T-helper 22 cell (primary cell): ENCODE measurements at regions not wholly inside any gene's neighbourhood (a gene's known extent, or its start where the extent isn't known, plus 50 kb on each side); places are given as distances from the start of the nearest gene placed in this dataset.

Experiments used
- DNase-seq: peaks from one replicate; pipeline ENCODE4 v3.0.0-alpha.2; 2020; ENCODE audit warnings: low read depth

GRCh38 chr15:85977586-85977985, 102.1 kb upstream of the AGBL1 start:
- DNase-seq, result no peak

DNA sequence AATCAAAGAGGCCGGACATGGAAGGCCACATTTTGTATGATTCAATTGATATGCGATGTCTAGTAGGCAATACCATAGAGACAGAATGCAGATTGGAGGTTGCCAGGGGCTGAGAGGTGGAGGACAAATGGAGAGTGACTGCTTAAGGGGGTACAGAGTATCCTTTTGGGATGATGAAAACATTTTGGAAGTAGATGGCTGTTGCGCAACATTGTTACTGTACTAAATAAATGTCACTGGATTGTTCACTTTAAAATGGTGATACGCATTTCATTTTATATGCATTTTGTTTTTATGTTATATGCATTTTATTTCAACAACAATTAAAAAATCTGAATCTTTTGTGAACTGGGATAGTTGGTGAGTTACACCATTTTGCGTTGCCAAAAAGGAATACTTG, 99.7 kb upstream of the AGBL1 start:
- no peak for DNase-seq

GRCh38 chr15:85980946-85981345, 98.7 kb upstream of the AGBL1 start:
- no peak for DNase-seq

GRCh38 chr15:85984241-85984640, 95.4 kb upstream of the AGBL1 start:
- no peak for DNase-seq

DNA sequence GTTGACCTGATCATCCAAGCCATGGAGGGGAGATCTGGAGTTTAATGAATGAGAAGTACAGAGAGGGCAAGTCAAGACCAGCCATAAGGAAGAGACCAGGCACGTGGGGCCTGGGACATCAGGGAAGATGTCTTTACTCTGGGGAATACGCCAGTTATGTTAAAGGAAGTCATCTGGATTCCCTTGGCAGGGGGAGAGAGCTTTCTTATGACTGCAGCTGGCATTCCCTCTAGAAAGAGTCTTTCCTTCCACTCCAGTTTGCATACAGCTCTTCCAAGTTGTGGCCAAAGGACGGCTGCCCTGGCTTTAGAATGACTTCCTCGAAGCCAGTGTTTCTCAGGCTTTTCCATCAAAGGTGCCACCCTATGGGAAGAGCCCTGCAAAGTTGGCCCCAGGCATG, 93.6 kb upstream of the AGBL1 start:
- DNase-seq, result no peak

- no peak for DNase-seq
These were observed 92.9 kb upstream of the AGBL1 start for GRCh38 chr15:85986741-85987140.

DNA sequence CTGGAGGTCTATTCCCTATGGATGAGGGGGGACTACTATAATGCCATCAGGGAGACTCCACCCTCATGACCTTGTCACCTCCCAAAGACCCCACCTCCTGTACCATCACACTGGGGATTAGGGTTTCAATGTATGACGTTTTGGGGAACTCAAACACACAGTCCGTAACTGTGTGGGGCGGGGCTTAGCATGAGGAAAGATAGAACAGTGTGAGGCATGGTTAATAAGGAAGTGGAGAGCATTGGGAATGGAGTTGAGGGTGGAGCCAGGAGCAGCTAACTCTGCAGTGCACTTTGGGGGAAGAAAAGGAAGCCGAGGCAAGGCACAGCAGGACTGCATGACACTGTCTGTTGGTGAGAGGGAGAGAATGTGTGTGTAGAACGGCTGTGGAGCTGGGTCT, 90.9 kb upstream of the AGBL1 start:
- no peak for DNase-seq

DNA sequence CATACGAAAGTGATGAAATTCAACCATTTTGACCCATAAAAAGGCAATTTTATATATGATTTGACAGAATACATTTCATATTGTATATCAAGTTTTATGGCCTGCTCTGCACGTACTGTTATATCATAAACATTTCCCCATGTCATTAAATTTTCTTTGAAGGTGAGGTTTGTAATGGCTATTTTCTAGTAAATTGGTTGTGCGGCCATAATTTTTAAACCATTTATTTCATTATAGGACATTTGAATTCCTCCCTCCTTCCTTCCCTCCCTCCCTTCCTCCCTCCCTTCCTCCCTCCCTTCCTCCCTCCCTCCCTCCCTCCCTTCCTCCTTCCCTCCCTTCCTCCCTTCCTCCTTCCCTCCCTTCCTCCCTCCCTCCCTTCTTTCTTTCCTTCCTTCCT, 87.4 kb upstream of the AGBL1 start:
- DNase-seq, result no peak

GRCh38 chr15:85993116-85993515, 86.6 kb upstream of the AGBL1 start:
- DNase-seq, result no peak

GRCh38 chr15:85997618-85998017, 82.1 kb upstream of the AGBL1 start:
- DNase-seq, result no peak

DNA sequence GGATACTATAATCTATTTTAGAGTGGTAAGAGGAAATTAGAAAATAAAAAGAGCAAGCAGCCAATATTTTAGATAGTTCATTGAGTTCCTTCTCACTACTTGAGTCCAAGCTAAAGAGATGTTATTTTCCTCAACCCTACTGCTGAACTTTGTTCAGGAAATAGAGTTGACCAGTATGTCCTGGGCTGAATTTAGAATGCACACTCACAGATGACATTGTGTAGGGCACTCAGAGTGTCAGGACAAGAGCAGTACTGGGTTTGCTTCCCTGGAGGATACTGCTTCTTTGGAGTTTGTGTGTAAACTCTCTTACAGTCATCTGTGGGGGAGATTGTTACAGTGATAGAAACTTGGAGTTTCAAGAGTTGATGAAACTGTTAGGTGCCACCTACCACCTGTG, 80.0 kb upstream of the AGBL1 start:
- DNase-seq, result no peak

DNA sequence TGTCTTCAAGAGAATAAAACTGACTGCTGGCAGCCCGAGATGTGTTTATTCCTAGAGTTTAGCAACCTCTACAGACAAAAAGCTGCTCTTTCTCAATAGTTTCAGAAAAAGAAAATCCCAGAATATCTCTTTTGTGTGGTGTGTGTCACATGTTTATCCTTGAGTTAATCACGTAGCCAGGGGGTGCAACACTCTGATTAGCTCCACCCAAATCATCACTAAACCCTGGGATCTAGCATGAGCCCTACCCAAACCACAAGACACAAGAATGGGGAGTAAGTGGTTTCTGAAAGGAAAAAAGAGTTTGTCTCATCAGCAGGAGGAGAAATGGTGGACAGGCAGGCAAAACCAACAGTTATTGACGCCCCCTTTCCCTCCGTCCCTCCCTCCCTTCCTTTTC, 78.5 kb upstream of the AGBL1 start:
- DNase-seq, result no peak

DNA sequence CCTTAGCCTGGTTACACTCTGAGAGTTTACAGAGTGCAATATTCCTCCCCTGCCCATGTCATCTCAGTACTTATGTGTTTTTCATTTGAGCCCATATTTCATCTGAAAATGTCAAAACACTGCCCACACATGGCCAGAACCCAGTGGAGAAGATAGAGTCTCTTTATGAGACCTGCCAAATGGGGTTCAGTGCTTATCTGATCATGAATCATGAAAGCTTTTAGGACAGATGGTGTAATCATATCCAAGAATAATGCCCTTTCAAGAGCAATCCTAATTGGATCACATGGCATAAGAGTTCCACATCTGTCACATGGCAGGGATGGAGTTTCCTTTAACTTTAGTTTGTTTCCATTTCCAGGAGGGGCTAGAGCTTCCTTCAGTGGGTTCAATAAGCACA, 77.2 kb upstream of the AGBL1 start:
- no peak for DNase-seq

DNA sequence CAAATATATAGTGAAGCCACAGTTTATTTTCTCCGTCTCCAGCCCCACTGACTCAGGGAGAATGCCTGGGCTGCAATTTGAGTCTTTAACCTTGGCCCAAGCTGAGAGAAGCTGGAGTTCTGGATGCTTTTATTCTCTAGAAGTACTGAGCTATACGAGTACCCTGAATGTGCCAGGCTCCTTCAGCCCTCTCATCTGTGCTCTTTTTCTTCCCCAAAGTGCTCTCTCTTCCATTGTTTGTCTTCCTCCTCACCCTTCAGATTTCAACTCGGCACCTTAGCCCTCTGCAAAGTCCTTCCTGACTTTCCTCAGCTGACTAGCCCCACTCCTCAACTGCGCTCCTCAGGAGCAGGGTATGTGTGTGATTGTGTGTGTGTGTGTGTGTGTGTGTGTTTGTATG, 75.6 kb upstream of the AGBL1 start:
- no peak for DNase-seq

DNA sequence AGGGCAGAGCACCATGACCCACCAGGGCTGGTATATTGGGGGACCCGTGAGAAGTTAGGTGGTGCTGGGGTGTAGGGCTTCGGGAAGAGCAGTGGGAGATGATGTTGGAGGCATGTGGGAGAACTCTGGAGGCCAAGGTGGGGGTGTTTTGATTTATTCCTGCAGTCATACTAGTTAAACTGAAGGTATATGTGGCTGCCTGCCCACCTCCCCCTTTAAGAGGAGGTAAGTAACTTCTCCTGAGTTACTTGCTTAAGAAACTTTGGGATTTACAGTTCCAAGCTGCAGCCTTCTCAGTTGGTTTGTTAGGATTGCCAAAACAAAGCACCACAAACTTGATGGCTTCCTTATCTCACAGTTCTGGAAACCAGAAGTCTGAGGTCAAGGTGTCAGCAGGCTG, 73.1 kb upstream of the AGBL1 start:
- no peak for DNase-seq

DNA sequence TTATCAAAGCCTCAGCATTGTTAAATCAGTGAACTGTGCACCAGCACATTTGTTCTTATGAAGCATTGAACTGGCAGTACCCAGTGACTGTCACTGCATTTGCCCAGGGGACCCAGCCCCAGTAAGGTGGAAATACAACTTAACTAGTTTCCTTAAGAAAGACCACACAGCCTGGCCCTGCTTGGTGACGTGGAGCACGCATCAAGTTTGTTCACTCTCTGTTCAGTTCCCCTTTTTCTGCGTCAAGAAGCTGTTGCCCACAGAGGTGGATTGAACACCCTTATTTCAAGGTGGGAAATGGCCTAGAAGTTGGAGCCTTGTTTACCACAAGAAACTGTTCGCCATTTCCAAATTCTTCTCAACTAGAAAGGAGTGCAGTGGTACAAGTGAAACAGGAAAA, 69.9 kb upstream of the AGBL1 start:
- DNase-seq, result no peak

GRCh38 chr15:86010398-86010797, 69.3 kb upstream of the AGBL1 start:
- DNase-seq, result no peak

GRCh38 chr15:86010891-86011290, 68.8 kb upstream of the AGBL1 start:
- DNase-seq, result no peak

GRCh38 chr15:86014016-86014415, 65.7 kb upstream of the AGBL1 start:
- no peak for DNase-seq

- DNase-seq, result no peak
These were observed 62.9 kb upstream of the AGBL1 start for GRCh38 chr15:86016750-86017149.

GRCh38 chr15:86018679-86019078, 61.0 kb upstream of the AGBL1 start:
- DNase-seq, result no peak

DNA sequence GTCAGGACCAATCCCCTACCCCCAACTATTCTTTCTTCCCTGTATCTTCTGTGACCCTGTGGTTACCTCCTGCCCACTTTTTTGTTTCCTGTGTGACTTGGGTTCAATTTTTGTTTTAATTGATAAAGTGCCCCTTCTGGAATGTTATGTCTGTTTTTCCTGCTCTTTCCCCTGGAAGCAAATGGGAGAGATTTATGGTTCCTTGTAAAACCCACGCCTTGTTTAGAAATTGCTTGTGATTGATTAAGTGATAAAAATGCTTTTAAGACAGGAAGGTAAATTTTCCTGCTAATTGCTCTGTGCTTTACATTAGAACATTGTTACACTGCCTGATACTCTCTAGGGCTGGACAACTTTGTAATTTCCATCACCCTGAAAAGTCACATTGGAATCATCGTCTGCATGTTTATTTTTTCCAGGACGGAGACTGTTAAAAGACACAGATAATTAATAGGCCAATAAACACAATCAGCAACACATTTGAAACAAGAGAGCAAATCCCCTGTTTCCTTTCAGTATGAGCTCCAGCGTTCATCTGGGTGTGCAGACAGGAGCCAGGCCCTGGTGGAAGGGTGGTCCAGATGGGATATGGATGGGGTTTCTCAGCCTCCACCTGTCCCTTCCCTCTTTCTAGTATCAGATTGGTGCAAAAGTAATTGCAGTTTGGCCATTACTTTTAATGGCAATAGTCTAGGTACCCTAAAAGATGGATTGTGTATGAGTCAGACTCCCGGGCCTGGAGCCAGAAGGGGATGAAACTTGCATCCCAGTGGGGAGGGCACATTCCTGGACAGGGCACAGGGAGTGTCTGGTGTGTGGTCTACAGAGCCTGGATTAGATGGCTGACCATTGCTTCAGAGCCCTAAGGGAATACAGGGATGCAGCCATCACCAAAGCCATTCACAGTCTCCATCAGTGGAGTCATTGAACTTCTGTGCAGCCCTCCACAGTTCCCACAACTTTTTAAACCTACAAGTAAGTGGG, 58.1 kb upstream of the AGBL1 start:
- no peak for DNase-seq

GRCh38 chr15:86028961-86029360, 50.7 kb upstream of the AGBL1 start:
- DNase-seq, result no peak
